ENCODE measurements at regions not wholly inside any gene's neighbourhood (a gene's known extent, or its start where the extent isn't known, plus 50 kb on each side); places are given as distances from the start of the nearest gene placed in this dataset.

- TF ChIP-seq CTCF (IDR thresholded peaks at IDR 0.05) (no peak), POLR2A (IDR thresholded peaks at IDR 0.05) (no peak), POLR2AphosphoS5 (IDR thresholded peaks at IDR 0.05) (no peak)
Measured at GRCh38 chr17:12348476-12348875, 317.2 kb upstream of the MYOCD start.
